Breast epithelium (tissue), 4 donors: ENCODE measurements at regions not wholly inside any gene's neighbourhood (a gene's known extent, or its start where the extent isn't known, plus 50 kb on each side); places are given as distances from the start of the nearest gene placed in this dataset.

Source experiments
- DNase-seq, 2 donors: peaks; one replicate each; pipeline ENCODE4 v3.0.0-alpha.2; 2019; ENCODE audit warnings: low spot score in 2 of 2
- H3K27ac ChIP-seq, 2 donors: fragments of 200-600 bp; sonication (generic) in 1 of 2; one replicate each; pipeline ENCODE4 v1.5.1; 2016 to 2019; ENCODE audit warnings: mild to moderate bottlenecking in 1 of 2
- H3K27me3 ChIP-seq, 2 donors: fragments of 200-600 bp; sonication (generic) in 1 of 2; one replicate each; pipeline versions ENCODE4 v1.5.1 to v1.6.0; 2017 to 2019; ENCODE audit warnings: control low read depth in 1 of 2, mild to moderate bottlenecking in 1 of 2
- H3K36me3 ChIP-seq: fragments of 200-600 bp; one replicate; pipeline ENCODE4 v1.5.1; 2019
- H3K4me1 ChIP-seq, 2 donors: fragments of 200-600 bp; sonication (generic); one replicate each; pipeline ENCODE4 v1.5.1; 2016 to 2019; ENCODE audit warnings: control low read depth in 1 of 2
- H3K4me3 ChIP-seq, 3 donors: fragments of 200-600 bp; sonication (generic); 1 replicate in 2 of 3; 2 replicates in 1 of 3; pipeline ENCODE4 v1.5.1; 2016 to 2019; ENCODE audit warnings: mild to moderate bottlenecking in 3 of 3, moderate library complexity in 2 of 3
- H3K9me3 ChIP-seq, 2 donors: fragments of 200-600 bp; sonication (generic) in 1 of 2; one replicate each; pipeline ENCODE4 v1.5.1; 2016 to 2019; ENCODE audit warnings: control low read depth in 1 of 2
- POLR2A ChIP-seq: fragments of 450-650 bp; IDR thresholded peaks from one replicate; pipeline ENCODE4 v1.6.1; 2016; ENCODE audit warnings: antibody characterized with exemption, mild to moderate bottlenecking, moderate library complexity
- POLR2AphosphoS5 ChIP-seq, 3 donors: sonication (generic); formaldehyde crosslinking; IDR thresholded peaks; one replicate each; pipeline ENCODE4 v1.6.1; 2017; ENCODE audit warnings: antibody characterized with exemption in 3 of 3
- intact Hi-C: fragments of 100-400 bp; cut with DNase I; formaldehyde crosslinking; loops from one replicate; pipeline ENCODE4 v1.15.1; 2023; ENCODE audit warnings: low total_unique reads
- TF ChIP-seq, protein P1 (sequence below), 3 donors: fragments of 450-650 bp; IDR thresholded peaks; one replicate each; pipeline ENCODE4 v1.5.1; 2016 to 2017; ENCODE audit warnings: antibody characterized with exemption in 3 of 3, mild to moderate bottlenecking in 3 of 3, moderate library complexity in 3 of 3

DNA sequence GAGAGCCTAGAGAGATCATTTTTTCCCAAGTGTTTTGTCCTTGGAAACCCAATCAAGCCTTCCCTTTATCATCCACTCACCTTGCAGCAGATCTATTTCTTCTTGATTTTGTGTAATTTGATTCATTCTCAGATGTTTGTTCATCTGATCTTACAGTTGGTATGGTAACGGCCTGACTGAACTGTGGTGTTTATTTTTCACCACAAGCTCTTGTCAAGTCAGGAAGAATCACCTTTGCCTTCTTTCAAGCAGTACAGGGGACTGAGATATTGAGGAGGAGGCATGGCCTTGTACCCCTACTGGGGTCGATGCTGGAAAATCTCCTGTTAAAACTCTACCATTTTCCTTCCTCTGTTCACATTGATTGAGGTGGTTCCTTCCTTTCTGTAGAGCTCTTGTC lies 361.4 kb upstream of the CFAP20DC start:
- Histone ChIP-seq H3K36me3 (no peaks in the 10 kb centered on the region), H3K4me3 (no peak overlapping the region), H3K9me3 (no peaks in the 10 kb centered on the region), H3K27ac (no peak overlapping the region), H3K4me1 (no peaks in the 10 kb centered on the region), H3K27me3 (no peaks in the 10 kb centered on the region)
- DNase-seq: no peak
- intact Hi-C loops: loop anchor here (5.0 kb wide), 1 partner anchor 994 kb away; no protein-coding TSS in a partner anchor
- TF ChIP-seq, protein P1, sequence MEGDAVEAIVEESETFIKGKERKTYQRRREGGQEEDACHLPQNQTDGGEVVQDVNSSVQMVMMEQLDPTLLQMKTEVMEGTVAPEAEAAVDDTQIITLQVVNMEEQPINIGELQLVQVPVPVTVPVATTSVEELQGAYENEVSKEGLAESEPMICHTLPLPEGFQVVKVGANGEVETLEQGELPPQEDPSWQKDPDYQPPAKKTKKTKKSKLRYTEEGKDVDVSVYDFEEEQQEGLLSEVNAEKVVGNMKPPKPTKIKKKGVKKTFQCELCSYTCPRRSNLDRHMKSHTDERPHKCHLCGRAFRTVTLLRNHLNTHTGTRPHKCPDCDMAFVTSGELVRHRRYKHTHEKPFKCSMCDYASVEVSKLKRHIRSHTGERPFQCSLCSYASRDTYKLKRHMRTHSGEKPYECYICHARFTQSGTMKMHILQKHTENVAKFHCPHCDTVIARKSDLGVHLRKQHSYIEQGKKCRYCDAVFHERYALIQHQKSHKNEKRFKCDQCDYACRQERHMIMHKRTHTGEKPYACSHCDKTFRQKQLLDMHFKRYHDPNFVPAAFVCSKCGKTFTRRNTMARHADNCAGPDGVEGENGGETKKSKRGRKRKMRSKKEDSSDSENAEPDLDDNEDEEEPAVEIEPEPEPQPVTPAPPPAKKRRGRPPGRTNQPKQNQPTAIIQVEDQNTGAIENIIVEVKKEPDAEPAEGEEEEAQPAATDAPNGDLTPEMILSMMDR (IDR thresholded peaks at IDR 0.05): no peak
- TF ChIP-seq POLR2AphosphoS5 (IDR thresholded peaks at IDR 0.05): no peak
- TF ChIP-seq POLR2A: no peak

- Histone ChIP-seq H3K4me1 (no peaks in the 10 kb centered on the region), H3K36me3 (no peaks in the 10 kb centered on the region), H3K9me3 (no peaks in the 10 kb centered on the region), H3K27ac (no peak overlapping the region), H3K4me3 (no peak overlapping the region), H3K27me3 (no peaks in the 10 kb centered on the region)
- no peak for DNase-seq
- intact Hi-C loops: no loop called here
- TF ChIP-seq POLR2AphosphoS5 (IDR thresholded peaks at IDR 0.05): no peak
- TF ChIP-seq, protein P1 (IDR thresholded peaks at IDR 0.05): no peak
- no peak for TF ChIP-seq POLR2A
These were observed 358.3 kb upstream of the CFAP20DC start for GRCh38 chr3:59408047-59408624.

GRCh38 chr3:59407425-59407824 lies 357.6 kb upstream of the CFAP20DC start:
- no peaks in the 10 kb centered on the region for H3K36me3 ChIP-seq
- H3K4me1 ChIP-seq: no peaks in the 10 kb centered on the region
- TF ChIP-seq, protein P1 (IDR thresholded peaks at IDR 0.05): no peak
- TF ChIP-seq POLR2AphosphoS5 (IDR thresholded peaks at IDR 0.05) (no peak), POLR2A (no peak)
- H3K27me3 ChIP-seq: no peaks in the 10 kb centered on the region
- intact Hi-C loops: no loop called here
- no peak for DNase-seq
- no peak overlapping the region for H3K27ac ChIP-seq
- H3K4me3 ChIP-seq: no peak overlapping the region
- no peaks in the 10 kb centered on the region for H3K9me3 ChIP-seq

DNA sequence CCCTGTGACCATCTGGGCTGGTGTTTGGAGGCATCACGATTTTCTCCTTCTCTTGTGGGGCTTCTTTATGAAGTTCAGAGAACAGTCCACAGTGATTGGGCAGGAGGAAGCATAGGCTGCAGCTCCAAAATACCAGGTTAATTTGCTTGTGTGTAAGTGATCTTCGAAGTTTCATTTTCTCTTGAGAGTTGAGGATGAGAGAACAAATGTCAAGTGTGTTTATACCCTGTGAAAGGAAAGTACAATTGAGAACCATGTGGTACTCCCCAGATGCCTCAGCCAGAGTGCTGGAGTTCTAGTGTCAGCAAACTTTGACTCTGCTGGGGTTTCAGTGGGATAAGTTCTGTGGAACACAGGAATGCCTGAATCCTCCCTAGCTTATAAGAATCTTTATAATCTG lies 357.1 kb upstream of the CFAP20DC start:
- no peaks in the 10 kb centered on the region for H3K36me3 ChIP-seq
- no peak overlapping the region for H3K4me3 ChIP-seq
- no peak for TF ChIP-seq POLR2A
- H3K27me3 ChIP-seq: no peaks in the 10 kb centered on the region
- DNase-seq: no peak
- no peaks in the 10 kb centered on the region for H3K4me1 ChIP-seq
- H3K27ac ChIP-seq: no peak overlapping the region
- intact Hi-C loops: no loop called here
- H3K9me3 ChIP-seq: no peaks in the 10 kb centered on the region

GRCh38 chr3:59404851-59405250 lies 355.0 kb upstream of the CFAP20DC start:
- Histone ChIP-seq H3K27me3 (no peaks in the 10 kb centered on the region), H3K4me3 (no peak overlapping the region), H3K9me3 (no peaks in the 10 kb centered on the region), H3K4me1 (no peaks in the 10 kb centered on the region), H3K36me3 (no peaks in the 10 kb centered on the region), H3K27ac (no peak overlapping the region)
- DNase-seq: no peak
- TF ChIP-seq, protein P1 (IDR thresholded peaks at IDR 0.05): no peak
- intact Hi-C loops: no loop called here

GRCh38 chr3:59404064-59404463 lies 354.2 kb upstream of the CFAP20DC start:
- intact Hi-C loops: no loop called here
- no peaks in the 10 kb centered on the region for H3K27me3 ChIP-seq
- H3K4me3 ChIP-seq: no peak overlapping the region
- no peak for DNase-seq
- H3K36me3 ChIP-seq: no peaks in the 10 kb centered on the region
- no peak for TF ChIP-seq POLR2A
- no peaks in the 10 kb centered on the region for H3K4me1 ChIP-seq
- H3K27ac ChIP-seq: no peak overlapping the region
- H3K9me3 ChIP-seq: no peaks in the 10 kb centered on the region
